DMS53 (cell line): ENCODE measurements at regions not wholly inside any gene's neighbourhood (a gene's known extent, or its start where the extent isn't known, plus 50 kb on each side); places are given as distances from the start of the nearest gene placed in this dataset.

Experiments used
- DNase-seq: peaks from one replicate; lab custom pipeline; 2025; lab: John Stamatoyannopoulos, UW

GRCh38 chr12:118467641-118468305, 91.4 kb downstream of the SUDS3 start:
- DNase-seq = no peak

- no peak for DNase-seq
Observed at GRCh38 chr12:118472940-118473339, 96.6 kb downstream of the SUDS3 start.

- no peak for DNase-seq
Observed at GRCh38 chr12:118480235-118480634, 103.9 kb downstream of the SUDS3 start.

- no peak for DNase-seq
Observed at GRCh38 chr12:118488034-118488433, 111.7 kb downstream of the SUDS3 start.

- no peak for DNase-seq
Observed at GRCh38 chr12:118493962-118494361, 117.6 kb downstream of the SUDS3 start.

GRCh38 chr12:118494776-118495175, 118.4 kb downstream of the SUDS3 start:
- peak; percentile 16 for DNase-seq

- DNase-seq = no peak
Observed at GRCh38 chr12:118495296-118495695, 118.9 kb downstream of the SUDS3 start.

- DNase-seq = no peak
Observed at GRCh38 chr12:118498171-118498570, 121.8 kb downstream of the SUDS3 start.

GRCh38 chr12:118500299-118500698, 123.9 kb downstream of the SUDS3 start:
- no peak for DNase-seq

- DNase-seq = no peak
Observed at GRCh38 chr12:118501489-118501888, 125.1 kb downstream of the SUDS3 start.

GRCh38 chr12:118503476-118503875, 127.1 kb downstream of the SUDS3 start:
- no peak for DNase-seq

- DNase-seq = no peak
Observed at GRCh38 chr12:118512669-118513068, 136.3 kb downstream of the SUDS3 start.

- DNase-seq = no peak
Observed at GRCh38 chr12:118513611-118514010, 137.3 kb downstream of the SUDS3 start.

- no peak for DNase-seq
Observed at GRCh38 chr12:118514297-118514696, 137.9 kb downstream of the SUDS3 start.

GRCh38 chr12:118520214-118521035, 144.1 kb downstream of the SUDS3 start:
- DNase-seq = no peak

GRCh38 chr12:118521036-118521370, 144.6 kb downstream of the SUDS3 start:
- DNase-seq = no peak

GRCh38 chr12:118524446-118524845, 148.1 kb downstream of the SUDS3 start:
- no peak for DNase-seq

GRCh38 chr12:118525216-118525615, 148.9 kb downstream of the SUDS3 start:
- DNase-seq = no peak

GRCh38 chr12:118526255-118527095, 150.1 kb downstream of the SUDS3 start:
- no peak for DNase-seq

- DNase-seq = no peak
Observed at GRCh38 chr12:118527310-118527709, 151.0 kb downstream of the SUDS3 start.

GRCh38 chr12:118528625-118529024, 152.3 kb downstream of the SUDS3 start:
- no peak for DNase-seq

- no peak for DNase-seq
Observed at GRCh38 chr12:118534003-118534402, 157.6 kb downstream of the SUDS3 start.
